ENCODE measurements at regions not wholly inside any gene's neighbourhood (a gene's known extent, or its start where the extent isn't known, plus 50 kb on each side); places are given as distances from the start of the nearest gene placed in this dataset.
"Not testable (repeated sequence)": the region's sequence is repeated elsewhere in the genome, so short reads cannot be mapped to it uniquely, and the experiment has no call there.

- no peak for DNase-seq
Measured at GRCh38 chr2:236981701-236982485, 103.8 kb upstream of the COPS8 start.

- no peak for DNase-seq
Measured at GRCh38 chr2:236982693-236983455, 102.8 kb upstream of the COPS8 start.

- no peak for DNase-seq
Measured at GRCh38 chr2:236984046-236984445, 101.6 kb upstream of the COPS8 start.

GRCh38 chr2:236985761-236986339 lies 99.8 kb upstream of the COPS8 start:
- no peak for DNase-seq

GRCh38 chr2:236986524-236987330 lies 99.0 kb upstream of the COPS8 start:
- no peak for DNase-seq

- no peak for DNase-seq
Measured at GRCh38 chr2:236988216-236988615, 97.5 kb upstream of the COPS8 start.

GRCh38 chr2:236988690-236989624 lies 96.7 kb upstream of the COPS8 start:
- no peak for DNase-seq

- DNase-seq: no peak
Measured at GRCh38 chr2:236990552-236990951, 95.1 kb upstream of the COPS8 start.

GRCh38 chr2:236991874-236992273 lies 93.8 kb upstream of the COPS8 start:
- no peak for DNase-seq

- DNase-seq: no peak
Measured at GRCh38 chr2:236993286-236993685, 92.4 kb upstream of the COPS8 start.

GRCh38 chr2:236994361-236994760 lies 91.3 kb upstream of the COPS8 start:
- DNase-seq: no peak

- no peak for DNase-seq
Measured at GRCh38 chr2:236997069-236997715, 88.5 kb upstream of the COPS8 start.

GRCh38 chr2:236998236-236998635 lies 87.5 kb upstream of the COPS8 start:
- DNase-seq: no peak

- DNase-seq: no peak
Measured at GRCh38 chr2:236998758-236999157, 86.9 kb upstream of the COPS8 start.

GRCh38 chr2:237000481-237000880 lies 85.2 kb upstream of the COPS8 start:
- no peak for DNase-seq

GRCh38 chr2:237005341-237005740 lies 80.3 kb upstream of the COPS8 start:
- DNase-seq: not testable (repeated sequence)

GRCh38 chr2:237011206-237011795 lies 74.4 kb upstream of the COPS8 start:
- no peak for DNase-seq

GRCh38 chr2:237012004-237012403 lies 73.7 kb upstream of the COPS8 start:
- no peak for DNase-seq

GRCh38 chr2:237012577-237013267 lies 73.0 kb upstream of the COPS8 start:
- no peak for DNase-seq

Measured in CD4-positive, alpha-beta T cell treated with Interleukin-17A for 1 hour (primary cell).